GM12872 (cell line): ENCODE measurements at regions not wholly inside any gene's neighbourhood (a gene's known extent, or its start where the extent isn't known, plus 50 kb on each side); places are given as distances from the start of the nearest gene placed in this dataset.

Experiments
- TF ChIP-seq, protein P1 (sequence below): IDR thresholded peaks from 3 replicates; pipeline ENCODE4 v1.5.1; 2011; ENCODE audit warnings: low read depth, mild to moderate bottlenecking, low read length, moderate library complexity; ENCODE audit not compliant: insufficient read depth

GRCh38 chr1:193310564-193310963 is 124.2 kb upstream of the B3GALT2 start:
- TF ChIP-seq, protein P1, sequence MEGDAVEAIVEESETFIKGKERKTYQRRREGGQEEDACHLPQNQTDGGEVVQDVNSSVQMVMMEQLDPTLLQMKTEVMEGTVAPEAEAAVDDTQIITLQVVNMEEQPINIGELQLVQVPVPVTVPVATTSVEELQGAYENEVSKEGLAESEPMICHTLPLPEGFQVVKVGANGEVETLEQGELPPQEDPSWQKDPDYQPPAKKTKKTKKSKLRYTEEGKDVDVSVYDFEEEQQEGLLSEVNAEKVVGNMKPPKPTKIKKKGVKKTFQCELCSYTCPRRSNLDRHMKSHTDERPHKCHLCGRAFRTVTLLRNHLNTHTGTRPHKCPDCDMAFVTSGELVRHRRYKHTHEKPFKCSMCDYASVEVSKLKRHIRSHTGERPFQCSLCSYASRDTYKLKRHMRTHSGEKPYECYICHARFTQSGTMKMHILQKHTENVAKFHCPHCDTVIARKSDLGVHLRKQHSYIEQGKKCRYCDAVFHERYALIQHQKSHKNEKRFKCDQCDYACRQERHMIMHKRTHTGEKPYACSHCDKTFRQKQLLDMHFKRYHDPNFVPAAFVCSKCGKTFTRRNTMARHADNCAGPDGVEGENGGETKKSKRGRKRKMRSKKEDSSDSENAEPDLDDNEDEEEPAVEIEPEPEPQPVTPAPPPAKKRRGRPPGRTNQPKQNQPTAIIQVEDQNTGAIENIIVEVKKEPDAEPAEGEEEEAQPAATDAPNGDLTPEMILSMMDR: no peak

GRCh38 chr1:193309936-193310475 is 123.6 kb upstream of the B3GALT2 start:
- TF ChIP-seq, protein P1: no peak

- TF ChIP-seq, protein P1: no peak
These were observed 122.0 kb upstream of the B3GALT2 start for GRCh38 chr1:193308438-193308837.

- TF ChIP-seq, protein P1: no peak
These were observed 120.0 kb upstream of the B3GALT2 start for GRCh38 chr1:193306430-193306829.
